HAP-1 (cell line): ENCODE measurements at regions not wholly inside any gene's neighbourhood (a gene's known extent, or its start where the extent isn't known, plus 50 kb on each side); places are given as distances from the start of the nearest gene placed in this dataset.
A peak's percentile ranks its signal among the peaks of the same experiment; 100 is the strongest.

ENCODE experiments used
- DNase-seq, 2 experiments: peaks; one replicate each; pipeline ENCODE4 v3.0.0-alpha.2; 2016 to 2020; ENCODE audit warnings: low spot score in 2 of 2
- H3K27me3 ChIP-seq: fragments of 250-450 bp; sonication (Bioruptor Pico); 2 replicates; pipeline ENCODE4 v1.5.1; 2020; ENCODE audit warnings: low read depth, mild to moderate bottlenecking, moderate library complexity
- H3K36me3 ChIP-seq: fragments of 250-450 bp; sonication (Bioruptor Pico); replicated peaks from 2 replicates; pipeline ENCODE4 v1.5.1; 2020; ENCODE audit warnings: mild to moderate bottlenecking
- H3K4me1 ChIP-seq: fragments of 250-450 bp; sonication (Bioruptor Pico); 2 replicates; pipeline ENCODE4 v1.5.1; 2020; ENCODE audit warnings: mild to moderate bottlenecking
- H3K4me3 ChIP-seq: fragments of 250-450 bp; sonication (Bioruptor Pico); 2 replicates; pipeline ENCODE4 v1.5.1; 2020; ENCODE audit warnings: mild to moderate bottlenecking, moderate library complexity
- H3K9me3 ChIP-seq: fragments of 250-450 bp; sonication (Bioruptor Pico); 2 replicates; pipeline ENCODE4 v1.5.1; 2020; ENCODE audit warnings: mild to moderate bottlenecking, moderate library complexity
- in situ Hi-C: fragments of 300-500 bp; cut with MboI; formaldehyde crosslinking; loops from 3 replicates; pipeline ENCODE4 v1.14.3; 2020; ENCODE audit warnings: low sequenced_read_pairs, inconsistent platforms, mixed read lengths

GRCh38 chr15:72978223-72978622 lies 74.0 kb upstream of the NEO1 start:
- no peak overlapping the region for H3K4me3 ChIP-seq
- no peaks in the 10 kb centered on the region for H3K36me3 ChIP-seq
- H3K9me3 ChIP-seq: no peaks in the 10 kb centered on the region
- H3K27me3 ChIP-seq: peaks cover 7% of the 10 kb centered on the region
- in situ Hi-C loops: no loop called here
- no peak for DNase-seq
- H3K4me1 ChIP-seq: no peaks in the 10 kb centered on the region

- Histone ChIP-seq H3K27me3 (peaks cover 9% of the 10 kb centered on the region), H3K36me3 (no peaks in the 10 kb centered on the region), H3K9me3 (no peaks in the 10 kb centered on the region), H3K4me1 (no peaks in the 10 kb centered on the region), H3K4me3 (no peak overlapping the region)
- DNase-seq: no peak
- in situ Hi-C loops: no loop called here
Measured at GRCh38 chr15:72972362-72972761, 79.9 kb upstream of the NEO1 start.

GRCh38 chr15:72971766-72972165 lies 80.5 kb upstream of the NEO1 start:
- no peaks in the 10 kb centered on the region for H3K4me1 ChIP-seq
- in situ Hi-C loops: no loop called here
- H3K9me3 ChIP-seq: no peaks in the 10 kb centered on the region
- no peak for DNase-seq
- no peak overlapping the region for H3K4me3 ChIP-seq
- no peaks in the 10 kb centered on the region for H3K36me3 ChIP-seq
- H3K27me3 ChIP-seq: peaks cover 9% of the 10 kb centered on the region

- no peak for DNase-seq
- H3K36me3 ChIP-seq: no peaks in the 10 kb centered on the region
- no peaks in the 10 kb centered on the region for H3K9me3 ChIP-seq
- in situ Hi-C loops: no loop called here
- H3K4me1 ChIP-seq: no peaks in the 10 kb centered on the region
- H3K4me3 ChIP-seq: no peak overlapping the region
- H3K27me3 ChIP-seq: peaks cover 9% of the 10 kb centered on the region
Measured at GRCh38 chr15:72970933-72971760, 81.1 kb upstream of the NEO1 start.

- no peak overlapping the region for H3K4me3 ChIP-seq
- in situ Hi-C loops: no loop called here
- no peaks in the 10 kb centered on the region for H3K36me3 ChIP-seq
- H3K4me1 ChIP-seq: no peaks in the 10 kb centered on the region
- H3K9me3 ChIP-seq: no peaks in the 10 kb centered on the region
- DNase-seq: peak in 1 of 2 experiments; percentile 54
- H3K27me3 ChIP-seq: peaks cover 9% of the 10 kb centered on the region
Measured at GRCh38 chr15:72968531-72968922, 83.7 kb upstream of the NEO1 start.

- DNase-seq: no peak
- Histone ChIP-seq H3K27me3 (peaks cover 5% of the 10 kb centered on the region), H3K4me3 (no peak overlapping the region), H3K36me3 (no peaks in the 10 kb centered on the region), H3K9me3 (0 out of 2 replicates have a peak, but pooled peaks cover under 1% of the 10 kb centered on the region), H3K4me1 (no peaks in the 10 kb centered on the region)
- in situ Hi-C loops: no loop called here
Measured at GRCh38 chr15:72967811-72968530, 84.3 kb upstream of the NEO1 start.

- Histone ChIP-seq H3K36me3 (no peaks in the 10 kb centered on the region), H3K9me3 (0 out of 2 replicates have a peak, but pooled peaks cover 4% of the 10 kb centered on the region), H3K27me3 (peaks cover 5% of the 10 kb centered on the region), H3K4me3 (no peak overlapping the region), H3K4me1 (no peaks in the 10 kb centered on the region)
- in situ Hi-C loops: no loop called here
- DNase-seq: no peak
Measured at GRCh38 chr15:72967397-72967796, 84.9 kb upstream of the NEO1 start.

- H3K27me3 ChIP-seq: peaks cover 5% of the 10 kb centered on the region
- H3K4me1 ChIP-seq: no peaks in the 10 kb centered on the region
- H3K36me3 ChIP-seq: no peaks in the 10 kb centered on the region
- no peak overlapping the region for H3K4me3 ChIP-seq
- in situ Hi-C loops: no loop called here
- DNase-seq: no peak
- 0 out of 2 replicates have a peak, but pooled peaks cover 4% of the 10 kb centered on the region for H3K9me3 ChIP-seq
Measured at GRCh38 chr15:72966641-72967040, 85.6 kb upstream of the NEO1 start.

GRCh38 chr15:72965671-72966070 lies 86.6 kb upstream of the NEO1 start:
- Histone ChIP-seq H3K4me1 (no peaks in the 10 kb centered on the region), H3K36me3 (no peaks in the 10 kb centered on the region), H3K27me3 (peaks cover 4% of the 10 kb centered on the region; the same call in 1 of the 2 replicates), H3K9me3 (0 out of 2 replicates have a peak, but pooled peaks cover 4% of the 10 kb centered on the region), H3K4me3 (no peak overlapping the region)
- DNase-seq: no peak
- in situ Hi-C loops: no loop called here

- in situ Hi-C loops: no loop called here
- H3K36me3 ChIP-seq: no peaks in the 10 kb centered on the region
- no peak overlapping the region for H3K4me3 ChIP-seq
- H3K27me3 ChIP-seq: no peaks in the 10 kb centered on the region; the same call in 1 of the 2 replicates
- 0 out of 2 replicates have a peak, but pooled peaks cover 4% of the 10 kb centered on the region for H3K9me3 ChIP-seq
- DNase-seq: no peak
- H3K4me1 ChIP-seq: no peaks in the 10 kb centered on the region
Measured at GRCh38 chr15:72964542-72964941, 87.7 kb upstream of the NEO1 start.

- in situ Hi-C loops: no loop called here
- 0 out of 2 replicates have a peak, but pooled peaks cover 4% of the 10 kb centered on the region for H3K9me3 ChIP-seq
Measured at GRCh38 chr15:72964135-72964534, 88.1 kb upstream of the NEO1 start.

GRCh38 chr15:72962054-72962702 lies 90.1 kb upstream of the NEO1 start:
- H3K4me3 ChIP-seq: no peak overlapping the region
- in situ Hi-C loops: no loop called here

More at GRCh38 chr15:72964135-72964534, 88.1 kb upstream of the NEO1 start:
- no peak for DNase-seq
- Histone ChIP-seq H3K27me3 (no peaks in the 10 kb centered on the region; the same call in 1 of the 2 replicates), H3K4me3 (no peak overlapping the region), H3K4me1 (no peaks in the 10 kb centered on the region), H3K36me3 (no peaks in the 10 kb centered on the region)

GRCh38 chr15:72961346-72961745 lies 90.9 kb upstream of the NEO1 start:
- Histone ChIP-seq H3K4me1 (no peaks in the 10 kb centered on the region), H3K36me3 (no peaks in the 10 kb centered on the region), H3K27me3 (0 out of 2 replicates have a peak, but pooled peaks cover 2% of the 10 kb centered on the region), H3K9me3 (0 out of 2 replicates have a peak, but pooled peaks cover 4% of the 10 kb centered on the region), H3K4me3 (no peak overlapping the region)
- DNase-seq: no peak
- in situ Hi-C loops: no loop called here

More at GRCh38 chr15:72962054-72962702, 90.1 kb upstream of the NEO1 start:
- DNase-seq: no peak
- Histone ChIP-seq H3K4me1 (no peaks in the 10 kb centered on the region), H3K27me3 (0 out of 2 replicates have a peak, but pooled peaks cover 2% of the 10 kb centered on the region), H3K9me3 (0 out of 2 replicates have a peak, but pooled peaks cover 4% of the 10 kb centered on the region), H3K36me3 (no peaks in the 10 kb centered on the region)
